GM12878 (cell line): ENCODE measurements at regions not wholly inside any gene's neighbourhood (a gene's known extent, or its start where the extent isn't known, plus 50 kb on each side); places are given as distances from the start of the nearest gene placed in this dataset.

Experiments used
- ATAC-seq: fragments of 200-7000 bp; cut with Tn5 transposase; 3 replicates; pipeline ENCODE4 v1.9.1; 2020; ENCODE audit warnings: mild to moderate bottlenecking, moderate library complexity
- BruUV-seq: library from RNA; stranded (reverse); fragments of 400-500 nt; replicated peaks from 2 replicates; lab custom pipeline; 2021; lab: Mats Ljungman, UMichigan
- CTCF ChIA-PET: fragments of 300-600 bp; sonication (Branson Sonifier 250); formaldehyde crosslinking; extraction: SDS; loops from one replicate; lab custom pipeline; 2021; ENCODE audit warnings: inconsistent platforms; lab: Yijun Ruan, JAX
- POLR2A ChIA-PET: fragments of 350-600 bp; formaldehyde crosslinking; extraction: SDS; loops from one replicate; lab custom pipeline; 2021; ENCODE audit warnings: inconsistent platforms; lab: Charles Lee
- RAD21 ChIA-PET: fragments of 300-600 bp; sonication (Branson Sonifier 250); formaldehyde crosslinking; loops from one replicate; lab custom pipeline; 2023; ENCODE audit warnings: antibody characterized with exemption; ENCODE audit not compliant: unreplicated experiment; lab: Charles Lee
- SMC1A ChIA-PET: fragments of 300-600 bp; sonication (Branson Sonifier 250); formaldehyde crosslinking; loops from one replicate; lab custom pipeline; 2023; ENCODE audit not compliant: unreplicated experiment, uncharacterized antibody; lab: Charles Lee
- DNase-seq: peaks from one replicate; pipeline ENCODE4 v3.0.0-alpha.2; 2011; ENCODE audit warnings: low read depth, low spot score
- FAIRE-seq: peaks from 3 replicates; lab custom pipeline; 2011; peaks lifted over from hg19 to GRCh38; lab: Jason Lieb, UNC
- H2AFZ ChIP-seq: 2 replicates; pipeline ENCODE4 v1.6.0; 2011; ENCODE audit warnings: low read depth, low read length, control low read depth; ENCODE audit not compliant: control insufficient read depth
- H3K27ac ChIP-seq: 2 replicates; pipeline ENCODE4 v1.5.1; 2011; ENCODE audit warnings: control low read depth; ENCODE audit not compliant: control insufficient read depth, insufficient read depth
- H3K27me3 ChIP-seq, 2 experiments: replicated peaks in 1 of 2; 2 replicates each; pipeline versions ENCODE4 v1.6.0 to v1.6.1; 2011; ENCODE audit warnings: low read length in 1 of 2; ENCODE audit not compliant: control insufficient read depth in 2 of 2, insufficient read depth in 2 of 2
- H3K36me3 ChIP-seq, 2 experiments: 2 replicates each; pipeline ENCODE4 v1.5.1; 2011; ENCODE audit warnings: low read length in 1 of 2; ENCODE audit not compliant: control insufficient read depth in 2 of 2, insufficient read depth in 2 of 2
- H3K4me1 ChIP-seq: 2 replicates; pipeline ENCODE4 v1.6.1; 2011; ENCODE audit warnings: mild to moderate bottlenecking, low read length, moderate library complexity, mixed read lengths; ENCODE audit not compliant: control insufficient read depth, insufficient read depth
- H3K4me2 ChIP-seq: 2 replicates; pipeline ENCODE4 v1.6.0; 2011; ENCODE audit warnings: control low read depth; ENCODE audit not compliant: control insufficient read depth, insufficient read depth
- H3K4me3 ChIP-seq: fragments of 200-600 bp; sonication (generic); 2 replicates; pipeline ENCODE4 v1.5.1; 2016
- H3K79me2 ChIP-seq: 2 replicates; pipeline ENCODE4 v1.6.0; 2011; ENCODE audit warnings: low read length; ENCODE audit not compliant: control insufficient read depth, insufficient read depth
- H3K9ac ChIP-seq: 2 replicates; pipeline ENCODE4 v1.8.0; 2011; ENCODE audit warnings: low read length, control low read depth, mixed read lengths; ENCODE audit not compliant: control insufficient read depth, insufficient read depth
- H3K9me3 ChIP-seq: replicated peaks from 3 replicates; pipeline ENCODE4 v1.5.1; 2011; ENCODE audit warnings: mild to moderate bottlenecking, low read length; ENCODE audit not compliant: control insufficient read depth, insufficient read depth
- H4K20me1 ChIP-seq: 2 replicates; pipeline ENCODE4 v1.6.0; 2011; ENCODE audit not compliant: control insufficient read depth, insufficient read depth
- CTCF ChIP-seq, 3 experiments: IDR thresholded peaks in 2 of 3; conservative IDR thresholded peaks in 1 of 3; 2 replicates each; pipeline ENCODE4 v1.5.1; 2011; ENCODE audit warnings: low read depth in 3 of 3, low read length in 3 of 3, mild to moderate bottlenecking in 3 of 3, control low read depth in 2 of 3, moderate library complexity in 2 of 3, inconsistent platforms in 1 of 3, mixed read lengths in 1 of 3; ENCODE audit not compliant: control insufficient read depth in 2 of 3, insufficient read depth in 1 of 3; ENCODE audit errors: extremely low read depth in 1 of 3
- DPF2 ChIP-seq: fragments of 450-650 bp; IDR thresholded peaks from 2 replicates; pipeline ENCODE4 v1.6.1; 2017; ENCODE audit warnings: mild to moderate bottlenecking
- EZH2 ChIP-seq: IDR thresholded peaks from 2 replicates; pipeline ENCODE4 v1.6.1; 2012; ENCODE audit warnings: low read depth, mild to moderate bottlenecking, control low read depth, inconsistent platforms, low read length, borderline replicate concordance; ENCODE audit not compliant: control insufficient read depth
- MTA3 ChIP-seq: IDR thresholded peaks from 2 replicates; pipeline ENCODE4 v1.6.1; 2012; ENCODE audit warnings: low read length, inconsistent platforms, borderline replicate concordance
- NFXL1 ChIP-seq: fragments of 450-650 bp; IDR thresholded peaks from 2 replicates; pipeline ENCODE4 v1.6.1; 2017; ENCODE audit warnings: antibody characterized with exemption, mild to moderate bottlenecking, borderline replicate concordance
- POLR2A ChIP-seq: IDR thresholded peaks from 2 replicates; pipeline ENCODE4 v1.6.1; 2011; ENCODE audit warnings: low read depth, mild to moderate bottlenecking, low read length
- SIX5 ChIP-seq: IDR thresholded peaks from 2 replicates; pipeline ENCODE4 v1.6.1; 2011; ENCODE audit warnings: mild to moderate bottlenecking, low read depth, low read length, moderate library complexity; ENCODE audit not compliant: severe bottlenecking
- SUPT20H ChIP-seq: IDR thresholded peaks from 2 replicates; pipeline ENCODE4 v1.6.1; 2011; ENCODE audit warnings: low read depth, mild to moderate bottlenecking, low read length, moderate library complexity, borderline replicate concordance; ENCODE audit not compliant: control insufficient read depth
- ZNF384 ChIP-seq: IDR thresholded peaks from 2 replicates; pipeline ENCODE4 v1.6.1; 2012; ENCODE audit warnings: low read depth, mild to moderate bottlenecking, low read length, improper control_type of control experiment, borderline replicate concordance
- WGBS: methylation state at CpG from one replicate; pipeline ENCODE4 v1.1.6; 2016; ENCODE audit warnings: low lambda C conversion rate; ENCODE audit not compliant: insufficient replicate concordance, insufficient coverage; ENCODE audit errors: missing lambda C conversion rate; 5-methylcytosine and 5-hydroxymethylcytosine counted together
- in situ Hi-C: fragments of 300-500 bp; cut with MboI; formaldehyde crosslinking; loops from 9 replicates; pipeline ENCODE4 v1.14.3; 2018; ENCODE audit warnings: mixed read lengths
- intact Hi-C: fragments of 100-400 bp; cut with micrococcal nuclease; formaldehyde crosslinking; loops from one replicate; pipeline ENCODE4 v1.14.2; 2022; ENCODE audit not compliant: unreplicated experiment

- Histone ChIP-seq H3K27me3 (no peaks in the 10 kb centered on the region), H3K79me2 (no peaks in the 10 kb centered on the region), H3K9ac (no peak overlapping the region), H3K27ac (no peak overlapping the region), H3K36me3 (peaks cover 0 to 2% of the 10 kb centered on the region in 2 experiments; a peak in 2 of 4 replicates), H3K9me3 (no peaks in the 10 kb centered on the region; the same call in 2 of the 3 replicates), H3K4me1 (no peaks in the 10 kb centered on the region), H3K4me3 (no peak overlapping the region), H4K20me1 (no peaks in the 10 kb centered on the region; the same call in 1 of the 2 replicates), H3K4me2 (no peak overlapping the region), H2AFZ (no peak overlapping the region)
- ATAC-seq (no peak), DNase-seq (no peak), FAIRE-seq (no peak)
- BruUV-seq = no TSS peak
- POLR2A ChIA-PET = no interaction called here
- intact Hi-C loops = no loop called here
- RAD21 ChIA-PET = no interaction called here
- CTCF ChIA-PET = no interaction called here
- SMC1A ChIA-PET = no interaction called here
- no peak for TF ChIP-seq SIX5
- no peak for TF ChIP-seq POLR2A
- TF ChIP-seq NFXL1 = no peak
- no peak for TF ChIP-seq CTCF (IDR thresholded peaks at IDR 0.05 in 2 of 3, conservative IDR thresholded peaks at IDR 0.05 in 1 of 3; ENCODE audit: control insufficient read depth in 2 of 3, extremely low read depth in 1 of 3, insufficient read depth in 1 of 3, low read depth in 3 of 3, low read length in 3 of 3)
- TF ChIP-seq EZH2 = no peak
- TF ChIP-seq ZNF384 = no peak
- no peak for TF ChIP-seq MTA3
- no peak for TF ChIP-seq DPF2
- TF ChIP-seq SUPT20H = no peak
- WGBS = 86% methylated on average over 9 of the region's 9 CpGs
- in situ Hi-C loops = no loop called here
These were observed 71.3 kb upstream of the METRNL start for GRCh38 chr17:83008186-83008510.
